ENCODE measurements at regions not wholly inside any gene's neighbourhood (a gene's known extent, or its start where the extent isn't known, plus 50 kb on each side); places are given as distances from the start of the nearest gene placed in this dataset.

- no peak for ATAC-seq (ENCODE audit: low read depth)
Observed at GRCh38 chr6:133033263-133033662, 207.9 kb upstream of the EYA4 start.

DNA sequence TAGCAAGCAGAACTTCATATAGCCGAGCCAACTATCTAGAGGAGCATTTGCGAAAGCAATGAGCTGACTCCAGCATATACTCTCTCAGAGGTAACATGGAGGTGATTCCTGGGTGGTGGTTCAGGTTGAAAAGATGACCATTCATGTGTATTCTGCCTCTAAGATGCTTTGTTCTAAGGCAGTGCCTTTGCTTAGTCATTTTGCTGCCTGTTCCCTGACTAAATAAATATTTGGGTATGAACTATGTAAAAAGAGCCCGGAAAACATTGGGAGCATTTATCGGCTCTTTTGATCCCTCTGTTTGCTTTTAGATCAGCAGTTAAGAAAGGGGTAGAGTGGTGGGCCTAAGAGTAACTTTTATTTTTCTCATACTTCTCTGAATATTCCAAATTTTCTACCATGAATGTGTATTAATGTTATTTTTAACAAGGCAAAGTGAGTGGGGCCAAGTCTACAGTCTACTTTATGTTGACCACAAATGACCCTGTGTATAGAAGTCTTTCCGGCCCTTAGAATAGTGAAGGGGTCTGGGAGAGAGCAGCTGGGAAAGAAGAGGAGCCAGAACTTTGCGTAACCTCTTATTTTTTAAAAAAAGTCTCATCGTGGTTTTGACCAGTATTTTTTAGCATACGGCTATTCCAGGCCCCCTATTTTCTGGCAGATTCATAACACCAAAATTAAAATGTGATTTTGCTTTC is 206.5 kb upstream of the EYA4 start:
- H3K4me3 Mint-ChIP-seq = no peak overlapping the region
- DNase-seq = no peak
- Histone ChIP-seq H3K4me1 (ENCODE audit: control insufficient read depth in 2 of 2, insufficient read depth in 2 of 2, low read length in 2 of 2) (no peaks in the 10 kb centered on the region), H3K36me3 (replicated peaks in 1 of 2; ENCODE audit: control extremely low read depth in 1 of 2, control insufficient read depth in 1 of 2, extremely low read depth in 1 of 2, insufficient read depth in 2 of 2, low read length in 1 of 2) (no peaks in the 10 kb centered on the region), H3K4me2 (replicated peaks; ENCODE audit: low read depth, low read length, poor library complexity, severe bottlenecking) (no peak overlapping the region), H3K4me3 (ENCODE audit: control extremely low read depth in 1 of 5, extremely low read depth in 1 of 5, insufficient read depth in 1 of 5, low read depth in 2 of 5, low read length in 4 of 5) (no peak overlapping the region), H3K9me3 (ENCODE audit: control extremely low read depth in 1 of 3, control insufficient read depth in 2 of 3, insufficient read depth in 1 of 3, low read length in 2 of 3) (no peaks in the 10 kb centered on the region), H3K79me2 (ENCODE audit: control insufficient read depth, insufficient read depth, low read length) (no peaks in the 10 kb centered on the region), H2AFZ (ENCODE audit: insufficient read depth, low read depth, low read length, poor library complexity, severe bottlenecking) (no peak overlapping the region), H3K27me3 (replicated peaks in 1 of 4; ENCODE audit: control extremely low read depth in 1 of 4, control insufficient read depth in 3 of 4, insufficient read depth in 4 of 4, low read length in 3 of 4) (no peaks in the 10 kb centered on the region), H3K9ac (ENCODE audit: low read length) (no peak overlapping the region), H3K27ac (ENCODE audit: low read length in 2 of 2) (no peak overlapping the region), H4K20me1 (ENCODE audit: control insufficient read depth, insufficient read depth, low read length, poor library complexity, severe bottlenecking) (no peaks in the 10 kb centered on the region)
- no peak for TF ChIP-seq EZH2 (IDR thresholded peaks at IDR 0.05; ENCODE audit: borderline replicate concordance, insufficient read depth, low read depth, low read length, poor library complexity, severe bottlenecking)
- no peak for TF ChIP-seq CTCF (IDR thresholded peaks at IDR 0.05)
- no peak for ATAC-seq (ENCODE audit: low read depth)
- ChIA-PET POLR2A (no interaction called here), CTCF (no interaction called here)
- intact Hi-C loops (cut with micrococcal nuclease) = no loop called here
- H3K27ac Mint-ChIP-seq = no peak overlapping the region
- H3K27me3 Mint-ChIP-seq = peaks cover 6% of the 10 kb centered on the region
- no peaks in the 10 kb centered on the region for H3K4me1 Mint-ChIP-seq
- 100% methylated on average over 1 of the region's 8 CpGs for WGBS (ENCODE audit: insufficient coverage)
- no peaks in the 10 kb centered on the region for H3K9me3 Mint-ChIP-seq (ENCODE audit: insufficient read depth)

More at GRCh38 chr6:133033263-133033662, 207.9 kb upstream of the EYA4 start:
- H3K27me3 ChIP-seq (replicated peaks in 1 of 4; ENCODE audit: control extremely low read depth in 1 of 4, control insufficient read depth in 3 of 4, insufficient read depth in 4 of 4, low read length in 3 of 4) = no peaks in the 10 kb centered on the region
- TF ChIP-seq EZH2 (IDR thresholded peaks at IDR 0.05; ENCODE audit: borderline replicate concordance, insufficient read depth, low read depth, low read length, poor library complexity, severe bottlenecking) (no peak), CTCF (IDR thresholded peaks at IDR 0.05) (no peak)
- H3K36me3 ChIP-seq (replicated peaks in 1 of 2; ENCODE audit: control extremely low read depth in 1 of 2, control insufficient read depth in 1 of 2, extremely low read depth in 1 of 2, insufficient read depth in 2 of 2, low read length in 1 of 2) = no peaks in the 10 kb centered on the region
- no peaks in the 10 kb centered on the region for H3K79me2 ChIP-seq (ENCODE audit: control insufficient read depth, insufficient read depth, low read length)
- H2AFZ ChIP-seq (ENCODE audit: insufficient read depth, low read depth, low read length, poor library complexity, severe bottlenecking) = no peak overlapping the region
- Mint-ChIP-seq H3K9me3 (ENCODE audit: insufficient read depth) (no peaks in the 10 kb centered on the region), H3K27ac (no peak overlapping the region), H3K4me3 (no peak overlapping the region), H3K27me3 (peaks cover 7% of the 10 kb centered on the region), H3K4me1 (no peaks in the 10 kb centered on the region)
- no peak overlapping the region for H3K27ac ChIP-seq (ENCODE audit: low read length in 2 of 2)
- no peak overlapping the region for H3K4me2 ChIP-seq (replicated peaks; ENCODE audit: low read depth, low read length, poor library complexity, severe bottlenecking)
- 88% methylated on average over 4 of the region's 4 CpGs for whole genome bisulfite sequencing (ENCODE audit: insufficient coverage)
- H3K9ac ChIP-seq (ENCODE audit: low read length) = no peak overlapping the region
- POLR2A ChIA-PET = no interaction called here
- intact Hi-C loops (cut with micrococcal nuclease) = no loop called here
- H3K9me3 ChIP-seq (ENCODE audit: control extremely low read depth in 1 of 3, control insufficient read depth in 2 of 3, insufficient read depth in 1 of 3, low read length in 2 of 3) = no peaks in the 10 kb centered on the region
- no peaks in the 10 kb centered on the region for H4K20me1 ChIP-seq (ENCODE audit: control insufficient read depth, insufficient read depth, low read length, poor library complexity, severe bottlenecking)
- H3K4me1 ChIP-seq (ENCODE audit: control insufficient read depth in 2 of 2, insufficient read depth in 2 of 2, low read length in 2 of 2) = no peaks in the 10 kb centered on the region
- DNase-seq = no peak
- CTCF ChIA-PET = no interaction called here
- H3K4me3 ChIP-seq (ENCODE audit: control extremely low read depth in 1 of 5, extremely low read depth in 1 of 5, insufficient read depth in 1 of 5, low read depth in 2 of 5, low read length in 4 of 5) = no peak overlapping the region
